Osteocyte (in vitro differentiated cells): ENCODE measurements at regions not wholly inside any gene's neighbourhood (a gene's known extent, or its start where the extent isn't known, plus 50 kb on each side); places are given as distances from the start of the nearest gene placed in this dataset.

Experiments used
- DNase-seq: peaks from one replicate; pipeline ENCODE4 v3.0.0; 2021; ENCODE audit warnings: mixed read lengths; ENCODE audit not compliant: unreplicated experiment; ENCODE audit errors: extremely low spot score
- H3K27ac Mint-ChIP-seq: one replicate; pipeline ENCODE4 v1.8.0; 2021; ENCODE audit warnings: mild to moderate bottlenecking, mixed read lengths; ENCODE audit not compliant: unreplicated experiment
- H3K27me3 Mint-ChIP-seq: one replicate; pipeline ENCODE4 v1.8.0; 2021; ENCODE audit warnings: mixed read lengths; ENCODE audit not compliant: unreplicated experiment
- H3K36me3 Mint-ChIP-seq: one replicate; pipeline ENCODE4 v1.8.0; 2021; ENCODE audit warnings: mixed read lengths; ENCODE audit not compliant: unreplicated experiment
- H3K4me1 Mint-ChIP-seq: one replicate; pipeline ENCODE4 v1.8.0; 2021; ENCODE audit warnings: mixed read lengths; ENCODE audit not compliant: unreplicated experiment
- H3K4me3 Mint-ChIP-seq: one replicate; pipeline ENCODE4 v1.8.0; 2021; ENCODE audit warnings: mild to moderate bottlenecking, moderate library complexity, mixed read lengths; ENCODE audit not compliant: unreplicated experiment
- H3K9me3 Mint-ChIP-seq: one replicate; pipeline ENCODE4 v1.8.0; 2021; ENCODE audit warnings: mixed read lengths; ENCODE audit not compliant: unreplicated experiment
- CTCF ChIP-seq: fragments of 200-600 bp; sonication (generic); IDR thresholded peaks from 2 replicates; pipeline ENCODE4 v1.5.0; 2021; ENCODE audit warnings: antibody characterized with exemption, mild to moderate bottlenecking, moderate library complexity

GRCh38 chr18:29248805-29249204 is 1071.9 kb upstream of the CDH2 start:
- TF ChIP-seq CTCF, result no peak
- DNase-seq, result no peak

GRCh38 chr18:29241199-29241598 is 1064.3 kb upstream of the CDH2 start:
- no peak overlapping the region for H3K27ac Mint-ChIP-seq
- H3K4me3 Mint-ChIP-seq, result no peak overlapping the region
- no peaks in the 10 kb centered on the region for H3K36me3 Mint-ChIP-seq
- peaks cover 3% of the 10 kb centered on the region for H3K9me3 Mint-ChIP-seq
- no peak for DNase-seq
- no peaks in the 10 kb centered on the region for H3K27me3 Mint-ChIP-seq
- no peaks in the 10 kb centered on the region for H3K4me1 Mint-ChIP-seq
- TF ChIP-seq CTCF, result no peak

More at GRCh38 chr18:29248805-29249204, 1071.9 kb upstream of the CDH2 start:
- Mint-ChIP-seq H3K27me3 (no peaks in the 10 kb centered on the region), H3K36me3 (no peaks in the 10 kb centered on the region), H3K27ac (no peak overlapping the region), H3K4me1 (peaks cover 4% of the 10 kb centered on the region), H3K4me3 (no peak overlapping the region), H3K9me3 (no peaks in the 10 kb centered on the region)

- no peaks in the 10 kb centered on the region for H3K4me1 Mint-ChIP-seq
- H3K9me3 Mint-ChIP-seq, result peaks cover 26% of the 10 kb centered on the region
- no peak overlapping the region for H3K27ac Mint-ChIP-seq
- TF ChIP-seq CTCF, result no peak
- no peak for DNase-seq
- no peak overlapping the region for H3K4me3 Mint-ChIP-seq
- H3K27me3 Mint-ChIP-seq, result no peaks in the 10 kb centered on the region
- H3K36me3 Mint-ChIP-seq, result peaks cover 10% of the 10 kb centered on the region
These were observed 1057.8 kb upstream of the CDH2 start for GRCh38 chr18:29234751-29235150.

DNA sequence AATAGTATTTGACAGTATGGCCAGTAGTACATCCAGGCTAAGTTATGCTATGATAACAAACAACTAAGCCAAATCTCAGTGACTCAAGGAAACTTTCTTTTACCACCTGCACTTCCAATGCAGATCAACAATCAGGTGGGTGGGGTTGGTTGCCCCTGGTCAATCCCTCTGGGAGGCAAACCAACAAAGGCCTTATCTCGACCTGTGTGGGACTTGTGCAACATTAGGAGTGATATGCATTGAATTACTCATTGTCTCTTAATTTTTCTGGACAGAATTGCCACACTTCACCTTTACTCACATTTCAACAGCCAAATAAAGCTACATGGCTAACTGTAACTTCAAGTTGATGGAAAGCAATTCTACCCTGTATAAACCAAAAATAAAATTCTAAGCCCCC is 1049.3 kb upstream of the CDH2 start:
- Mint-ChIP-seq H3K27ac (no peak overlapping the region), H3K9me3 (peaks cover 14% of the 10 kb centered on the region), H3K36me3 (peaks cover under 1% of the 10 kb centered on the region), H3K4me1 (no peaks in the 10 kb centered on the region), H3K27me3 (no peaks in the 10 kb centered on the region), H3K4me3 (no peak overlapping the region)
- no peak for TF ChIP-seq CTCF
- no peak for DNase-seq

- H3K9me3 Mint-ChIP-seq, result peaks cover 10% of the 10 kb centered on the region
- no peaks in the 10 kb centered on the region for H3K36me3 Mint-ChIP-seq
- DNase-seq, result no peak
- no peaks in the 10 kb centered on the region for H3K27me3 Mint-ChIP-seq
- no peaks in the 10 kb centered on the region for H3K4me1 Mint-ChIP-seq
- no peak overlapping the region for H3K4me3 Mint-ChIP-seq
- H3K27ac Mint-ChIP-seq, result no peak overlapping the region
- no peak for TF ChIP-seq CTCF
These were observed 1048.4 kb upstream of the CDH2 start for GRCh38 chr18:29225351-29225750.
